ENCODE measurements at regions not wholly inside any gene's neighbourhood (a gene's known extent, or its start where the extent isn't known, plus 50 kb on each side); places are given as distances from the start of the nearest gene placed in this dataset.

DNA sequence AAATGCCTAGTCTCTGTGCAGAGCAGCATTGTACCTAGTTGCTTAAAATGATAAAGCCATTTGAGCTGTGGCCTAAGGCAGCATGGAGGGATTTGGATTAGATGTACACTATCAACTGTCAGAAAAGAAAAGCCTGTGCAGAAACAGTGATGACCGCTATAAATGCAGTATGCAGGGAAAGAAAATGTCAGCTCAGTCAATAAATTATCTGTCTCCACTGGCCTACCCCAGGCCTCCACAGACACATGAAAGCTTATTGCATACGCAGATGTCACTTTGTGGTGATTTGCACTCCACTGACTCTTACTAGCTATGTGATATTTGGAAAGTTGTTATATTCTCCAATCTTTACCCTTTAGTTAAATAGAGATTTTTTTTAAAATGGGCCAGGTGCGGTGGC lies 221.9 kb upstream of the OPRM1 start:
- no peak for TF ChIP-seq POLR2AphosphoS5 (IDR thresholded peaks at IDR 0.05)
- TF ChIP-seq, protein P1, sequence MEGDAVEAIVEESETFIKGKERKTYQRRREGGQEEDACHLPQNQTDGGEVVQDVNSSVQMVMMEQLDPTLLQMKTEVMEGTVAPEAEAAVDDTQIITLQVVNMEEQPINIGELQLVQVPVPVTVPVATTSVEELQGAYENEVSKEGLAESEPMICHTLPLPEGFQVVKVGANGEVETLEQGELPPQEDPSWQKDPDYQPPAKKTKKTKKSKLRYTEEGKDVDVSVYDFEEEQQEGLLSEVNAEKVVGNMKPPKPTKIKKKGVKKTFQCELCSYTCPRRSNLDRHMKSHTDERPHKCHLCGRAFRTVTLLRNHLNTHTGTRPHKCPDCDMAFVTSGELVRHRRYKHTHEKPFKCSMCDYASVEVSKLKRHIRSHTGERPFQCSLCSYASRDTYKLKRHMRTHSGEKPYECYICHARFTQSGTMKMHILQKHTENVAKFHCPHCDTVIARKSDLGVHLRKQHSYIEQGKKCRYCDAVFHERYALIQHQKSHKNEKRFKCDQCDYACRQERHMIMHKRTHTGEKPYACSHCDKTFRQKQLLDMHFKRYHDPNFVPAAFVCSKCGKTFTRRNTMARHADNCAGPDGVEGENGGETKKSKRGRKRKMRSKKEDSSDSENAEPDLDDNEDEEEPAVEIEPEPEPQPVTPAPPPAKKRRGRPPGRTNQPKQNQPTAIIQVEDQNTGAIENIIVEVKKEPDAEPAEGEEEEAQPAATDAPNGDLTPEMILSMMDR (IDR thresholded peaks at IDR 0.05), result no peak

Data from prostate gland (tissue), 2 donors.